Stomach (tissue), 4 donors: ENCODE measurements at regions not wholly inside any gene's neighbourhood (a gene's known extent, or its start where the extent isn't known, plus 50 kb on each side); places are given as distances from the start of the nearest gene placed in this dataset.

ENCODE experiments used
- POLR2A ChIP-seq, 4 donors: fragments of 450-650 bp; IDR thresholded peaks; one replicate each; pipeline ENCODE4 v1.6.1; 2016; ENCODE audit warnings: antibody characterized with exemption in 4 of 4, control low read depth in 2 of 4, mild to moderate bottlenecking in 1 of 4, moderate library complexity in 1 of 4
- POLR2AphosphoS5 ChIP-seq, 3 donors: sonication (generic); formaldehyde crosslinking; IDR thresholded peaks; one replicate each; pipeline ENCODE4 v1.6.1; 2016; ENCODE audit warnings: antibody characterized with exemption in 3 of 3
- TF ChIP-seq, protein P1 (sequence below), 7 experiments: fragments of 450-650 bp in 4 of 7; fragments of 200-600 bp in 3 of 7; sonication (generic) in 3 of 7; IDR thresholded peaks; one replicate each; pipeline ENCODE4 v1.5.1; 2016 to 2019; ENCODE audit warnings: antibody characterized with exemption in 7 of 7, control low read depth in 2 of 7, mild to moderate bottlenecking in 1 of 7

DNA sequence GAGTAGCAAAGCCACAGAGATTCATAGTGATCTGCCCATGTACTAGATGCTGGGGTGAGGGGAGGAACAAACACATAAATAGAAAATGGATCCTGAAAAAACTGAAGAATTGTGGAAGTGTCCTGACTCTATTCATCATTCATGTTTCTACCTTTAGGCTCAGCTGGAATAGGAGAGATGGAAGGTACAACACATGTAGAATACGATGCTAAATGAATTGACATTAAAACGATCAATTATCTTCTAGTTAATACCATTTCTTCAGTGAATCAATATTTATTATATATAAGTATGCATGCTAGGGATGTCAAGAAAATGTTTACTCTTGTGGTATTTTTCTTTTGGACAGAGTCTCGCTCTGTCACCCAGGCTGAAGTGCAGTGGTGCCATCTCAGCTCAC lies 159.1 kb downstream of the IRS1 start:
- TF ChIP-seq POLR2A (IDR thresholded peaks at IDR 0.05) = no peak
- TF ChIP-seq, protein P1, sequence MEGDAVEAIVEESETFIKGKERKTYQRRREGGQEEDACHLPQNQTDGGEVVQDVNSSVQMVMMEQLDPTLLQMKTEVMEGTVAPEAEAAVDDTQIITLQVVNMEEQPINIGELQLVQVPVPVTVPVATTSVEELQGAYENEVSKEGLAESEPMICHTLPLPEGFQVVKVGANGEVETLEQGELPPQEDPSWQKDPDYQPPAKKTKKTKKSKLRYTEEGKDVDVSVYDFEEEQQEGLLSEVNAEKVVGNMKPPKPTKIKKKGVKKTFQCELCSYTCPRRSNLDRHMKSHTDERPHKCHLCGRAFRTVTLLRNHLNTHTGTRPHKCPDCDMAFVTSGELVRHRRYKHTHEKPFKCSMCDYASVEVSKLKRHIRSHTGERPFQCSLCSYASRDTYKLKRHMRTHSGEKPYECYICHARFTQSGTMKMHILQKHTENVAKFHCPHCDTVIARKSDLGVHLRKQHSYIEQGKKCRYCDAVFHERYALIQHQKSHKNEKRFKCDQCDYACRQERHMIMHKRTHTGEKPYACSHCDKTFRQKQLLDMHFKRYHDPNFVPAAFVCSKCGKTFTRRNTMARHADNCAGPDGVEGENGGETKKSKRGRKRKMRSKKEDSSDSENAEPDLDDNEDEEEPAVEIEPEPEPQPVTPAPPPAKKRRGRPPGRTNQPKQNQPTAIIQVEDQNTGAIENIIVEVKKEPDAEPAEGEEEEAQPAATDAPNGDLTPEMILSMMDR (IDR thresholded peaks at IDR 0.05) = no peak
- TF ChIP-seq POLR2AphosphoS5 (IDR thresholded peaks at IDR 0.05) = no peak
